ENCODE measurements at regions not wholly inside any gene's neighbourhood (a gene's known extent, or its start where the extent isn't known, plus 50 kb on each side); places are given as distances from the start of the nearest gene placed in this dataset.

DNA sequence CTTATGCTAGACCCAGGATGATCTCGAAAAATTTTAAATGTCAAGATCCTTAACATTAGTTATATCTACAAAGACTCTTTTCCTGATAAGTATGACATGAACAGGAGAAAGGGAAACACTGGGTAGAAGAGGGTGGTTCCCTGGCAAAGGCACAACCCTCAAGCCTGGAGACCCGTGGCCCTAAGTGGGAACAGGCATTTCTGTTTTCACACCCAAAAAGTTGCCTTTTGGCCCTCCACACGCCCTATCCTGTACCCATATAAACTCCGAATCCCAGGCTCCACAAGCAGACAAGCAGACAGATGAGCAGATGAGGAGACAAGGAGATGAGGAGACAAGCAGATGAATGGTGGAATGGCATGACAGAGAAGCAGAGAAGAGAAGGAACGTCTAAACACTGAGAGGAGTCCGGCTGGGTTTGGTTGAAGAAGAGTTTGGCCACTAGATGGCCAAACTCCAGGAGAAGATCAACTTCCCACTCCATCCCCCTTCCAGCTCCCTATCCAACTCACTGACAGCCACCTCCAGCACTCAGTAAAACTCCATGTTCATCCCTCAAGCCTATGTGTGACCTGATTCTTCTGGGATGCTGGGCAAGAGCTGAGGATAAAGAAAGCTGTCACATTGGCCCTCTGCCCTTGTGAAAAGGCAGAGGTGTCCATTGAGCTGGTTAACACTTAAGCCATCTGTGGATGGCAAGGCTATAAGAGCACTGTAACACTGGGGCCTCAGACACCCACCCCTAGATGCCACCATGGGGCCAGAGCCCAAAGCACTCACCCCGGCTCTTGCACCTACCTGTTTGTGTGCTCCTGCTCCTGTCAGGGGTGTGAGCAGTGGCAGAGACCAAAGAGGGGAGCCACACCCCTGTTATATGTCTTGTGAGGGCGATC lies 139.6 kb upstream of the FAM20A start:
- no peak overlapping the region for H3K9ac ChIP-seq (ENCODE audit: low read depth, low read length)
- H3K36me3 ChIP-seq (ENCODE audit: insufficient read depth, low read length), result no peaks in the 10 kb centered on the region
- H3K9me3 ChIP-seq (ENCODE audit: control insufficient read depth, insufficient read depth, low read length), result peaks cover 7% of the 10 kb centered on the region
- H3K4me1 ChIP-seq (ENCODE audit: insufficient read depth, low read length), result peaks cover 6% of the 10 kb centered on the region; the same call in 1 of the 2 replicates

DNA sequence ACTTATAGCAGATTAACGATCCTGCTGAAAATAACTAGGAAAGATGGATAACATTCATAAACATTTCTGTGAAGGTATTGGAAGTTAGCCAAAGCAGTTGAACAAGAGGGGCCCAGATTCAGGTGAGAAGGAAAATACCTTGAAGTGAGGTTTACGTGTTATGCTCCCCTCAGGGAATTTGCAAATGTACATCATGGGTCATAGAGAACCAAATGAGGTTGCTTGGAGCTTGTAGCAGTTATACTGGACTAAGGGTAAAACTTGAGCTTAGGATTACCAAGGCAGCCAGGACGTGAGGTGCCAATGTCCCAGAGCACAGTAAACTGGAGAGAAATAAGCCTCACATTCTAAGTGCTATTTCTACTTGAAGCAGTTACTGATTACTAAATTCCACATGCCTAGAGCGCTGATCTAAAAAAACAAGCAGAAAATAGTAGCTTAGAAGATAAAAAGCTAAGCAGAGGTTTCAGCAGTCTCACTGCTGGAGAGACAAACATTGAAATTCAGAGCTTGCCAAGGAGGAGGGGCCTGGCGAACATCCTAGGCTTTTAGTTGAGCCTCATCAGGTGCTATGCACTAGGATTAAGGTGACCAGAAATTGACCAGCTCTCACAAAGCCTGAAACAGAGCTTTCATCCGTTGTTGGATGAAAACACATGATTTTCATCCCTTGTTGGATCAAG lies 136.7 kb upstream of the FAM20A start:
- Histone ChIP-seq H3K9ac (ENCODE audit: low read depth, low read length) (no peak overlapping the region), H3K36me3 (ENCODE audit: insufficient read depth, low read length) (no peaks in the 10 kb centered on the region), H3K9me3 (ENCODE audit: control insufficient read depth, insufficient read depth, low read length) (peaks cover 11% of the 10 kb centered on the region), H3K4me1 (ENCODE audit: insufficient read depth, low read length) (peaks cover 14% of the 10 kb centered on the region)

DNA sequence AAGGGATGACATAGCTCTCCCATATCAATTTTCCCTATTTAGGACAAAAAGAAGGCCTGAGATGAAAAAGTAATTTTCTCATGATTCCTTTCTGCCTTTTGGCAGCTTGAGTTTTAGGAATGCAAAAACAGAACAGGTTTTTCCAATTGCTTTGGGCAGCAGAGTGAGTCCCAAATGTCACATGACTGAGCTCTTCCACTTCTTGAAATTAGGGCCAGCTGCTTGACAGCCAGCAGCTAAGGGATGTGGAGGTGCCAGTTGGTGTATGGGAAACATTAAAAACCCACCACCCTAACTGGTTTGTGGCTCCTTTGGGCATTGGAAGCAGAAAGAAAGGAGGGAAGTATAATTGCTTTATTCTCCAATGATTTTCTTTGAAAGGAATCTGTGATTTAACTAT lies 133.8 kb upstream of the FAM20A start:
- peaks cover 15% of the 10 kb centered on the region for H3K9me3 ChIP-seq (ENCODE audit: control insufficient read depth, insufficient read depth, low read length)
- H3K9ac ChIP-seq (ENCODE audit: low read depth, low read length), result no peak overlapping the region
- H3K36me3 ChIP-seq (ENCODE audit: insufficient read depth, low read length), result no peaks in the 10 kb centered on the region
- H3K4me1 ChIP-seq (ENCODE audit: insufficient read depth, low read length), result peaks cover 27% of the 10 kb centered on the region

DNA sequence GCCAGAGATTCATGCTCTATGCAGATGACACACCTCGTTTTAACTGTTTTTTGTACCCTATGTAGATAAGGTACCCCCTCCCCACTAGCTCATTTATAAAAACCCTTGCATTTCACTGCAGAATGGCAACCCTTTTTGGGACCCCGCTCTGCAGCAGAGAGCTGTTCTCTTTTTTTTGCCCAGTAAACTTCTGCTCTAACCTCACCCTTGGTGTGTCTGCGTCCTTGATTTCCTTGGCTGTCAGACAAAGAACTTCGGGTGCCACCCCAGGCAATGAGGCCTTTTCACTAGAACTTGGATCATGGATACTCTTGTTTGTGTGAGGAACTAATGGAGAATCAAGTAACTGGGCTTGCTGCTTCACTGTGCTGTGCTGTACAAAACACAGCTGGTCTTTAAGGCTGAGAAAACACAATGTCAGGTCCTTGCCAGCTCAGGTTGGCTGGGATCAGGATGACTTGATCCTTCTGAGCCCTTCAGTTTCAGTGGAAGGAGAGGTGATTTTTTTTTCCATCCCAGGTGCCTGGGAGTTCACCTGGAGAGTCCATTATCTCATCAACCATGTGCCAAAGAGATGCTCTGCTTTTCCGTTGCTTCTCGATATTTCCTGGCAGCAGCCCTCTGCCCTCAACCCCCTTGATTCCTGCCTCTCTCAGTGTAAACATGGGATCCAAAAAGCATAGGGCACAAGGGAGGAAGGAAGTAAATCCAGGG lies 133.2 kb upstream of the FAM20A start:
- Histone ChIP-seq H3K9ac (ENCODE audit: low read depth, low read length) (no peak overlapping the region), H3K9me3 (ENCODE audit: control insufficient read depth, insufficient read depth, low read length) (peaks cover 17% of the 10 kb centered on the region), H3K36me3 (ENCODE audit: insufficient read depth, low read length) (no peaks in the 10 kb centered on the region), H3K4me1 (ENCODE audit: insufficient read depth, low read length) (peaks cover 27% of the 10 kb centered on the region)

DNA sequence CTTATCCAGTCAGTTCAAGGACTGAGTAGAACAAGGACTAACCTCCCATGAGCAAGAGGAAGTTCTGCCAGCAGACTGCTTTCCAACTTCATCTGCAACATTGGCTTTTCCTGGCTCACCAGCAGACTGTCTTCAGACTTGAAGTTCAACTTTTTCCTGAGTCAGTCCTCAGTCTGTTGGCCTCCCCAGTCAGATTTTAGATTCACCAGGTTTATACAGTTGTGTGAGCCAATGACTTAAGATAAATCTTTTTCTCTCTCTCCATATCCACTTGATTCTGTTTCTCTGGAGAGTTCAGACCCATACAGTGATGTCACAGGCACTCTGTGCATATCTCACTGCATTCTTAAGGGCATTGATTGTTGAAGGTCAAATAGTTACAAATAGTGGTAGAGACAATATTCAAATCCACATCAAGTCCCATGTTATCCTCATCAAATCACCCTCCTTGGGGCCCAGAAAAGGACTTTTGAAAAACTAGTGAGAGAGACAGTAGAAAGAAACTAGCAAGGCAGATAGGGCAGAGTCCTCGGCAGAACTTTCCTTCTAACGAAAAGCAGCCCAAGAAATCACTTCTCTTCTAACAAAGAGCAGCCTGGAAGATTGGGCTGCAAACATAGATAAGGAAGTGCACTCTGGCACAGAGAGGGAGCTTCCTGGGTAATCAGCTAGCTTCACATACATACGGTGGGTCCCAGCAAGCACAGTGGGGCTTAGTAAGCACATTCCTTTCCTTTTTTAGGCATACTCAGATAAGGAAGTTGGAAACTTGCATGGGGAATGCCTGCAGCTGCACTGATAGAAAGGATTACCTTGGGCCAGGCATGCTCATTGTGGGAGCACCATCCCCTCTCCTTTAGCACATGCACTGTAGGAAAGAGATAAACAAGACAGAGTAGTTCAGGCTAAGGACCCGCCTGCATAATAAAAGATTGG lies 132.3 kb upstream of the FAM20A start:
- peaks cover 27% of the 10 kb centered on the region for H3K4me1 ChIP-seq (ENCODE audit: insufficient read depth, low read length)
- H3K9ac ChIP-seq (ENCODE audit: low read depth, low read length), result no peak overlapping the region
- H3K9me3 ChIP-seq (ENCODE audit: control insufficient read depth, insufficient read depth, low read length), result peaks cover 17% of the 10 kb centered on the region
- no peaks in the 10 kb centered on the region for H3K36me3 ChIP-seq (ENCODE audit: insufficient read depth, low read length)

DNA sequence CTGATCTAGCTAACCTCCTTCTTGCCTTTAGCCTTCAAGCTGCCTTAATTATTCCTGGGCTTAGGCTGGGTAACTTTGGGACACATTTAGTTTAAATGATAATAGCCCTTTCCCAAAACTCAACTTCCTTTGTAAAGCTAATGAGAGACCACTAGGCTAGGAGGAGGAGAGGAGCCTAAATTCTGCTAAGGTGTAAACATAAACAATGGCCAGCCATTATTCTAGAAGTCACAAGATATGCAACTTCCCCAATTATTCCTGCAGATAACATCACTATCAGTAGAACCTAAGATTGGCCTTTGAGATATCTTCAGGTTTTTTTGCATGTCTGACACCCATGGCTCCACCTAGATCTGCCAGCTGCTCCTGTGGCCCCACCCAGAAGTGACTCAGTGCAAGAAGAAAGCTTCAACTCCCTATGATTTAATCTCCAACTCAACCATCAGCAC lies 131.2 kb upstream of the FAM20A start:
- Histone ChIP-seq H3K4me1 (ENCODE audit: insufficient read depth, low read length) (peaks cover 21% of the 10 kb centered on the region), H3K9me3 (ENCODE audit: control insufficient read depth, insufficient read depth, low read length) (peaks cover 22% of the 10 kb centered on the region), H3K36me3 (ENCODE audit: insufficient read depth, low read length) (no peaks in the 10 kb centered on the region), H3K9ac (ENCODE audit: low read depth, low read length) (no peak overlapping the region)

DNA sequence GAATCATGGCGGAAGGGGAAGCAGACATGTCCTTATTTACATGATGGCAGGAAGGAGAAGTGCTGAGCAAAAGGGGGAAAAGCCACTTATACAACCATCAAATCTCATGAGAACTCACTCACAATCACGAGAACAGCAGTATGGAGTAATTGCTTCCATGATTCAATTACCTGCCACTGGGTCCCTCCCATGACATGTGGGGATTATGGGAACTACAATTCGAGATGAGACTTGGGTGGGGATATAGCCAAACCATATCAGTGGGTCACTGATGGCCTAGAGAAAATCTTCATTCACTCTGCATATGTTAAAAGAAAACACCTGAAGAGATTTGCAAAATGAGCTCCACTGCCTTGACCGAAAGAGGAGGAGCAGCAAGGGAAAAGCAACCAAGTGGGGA lies 130.3 kb upstream of the FAM20A start:
- peaks cover 22% of the 10 kb centered on the region for H3K9me3 ChIP-seq (ENCODE audit: control insufficient read depth, insufficient read depth, low read length)

DNA sequence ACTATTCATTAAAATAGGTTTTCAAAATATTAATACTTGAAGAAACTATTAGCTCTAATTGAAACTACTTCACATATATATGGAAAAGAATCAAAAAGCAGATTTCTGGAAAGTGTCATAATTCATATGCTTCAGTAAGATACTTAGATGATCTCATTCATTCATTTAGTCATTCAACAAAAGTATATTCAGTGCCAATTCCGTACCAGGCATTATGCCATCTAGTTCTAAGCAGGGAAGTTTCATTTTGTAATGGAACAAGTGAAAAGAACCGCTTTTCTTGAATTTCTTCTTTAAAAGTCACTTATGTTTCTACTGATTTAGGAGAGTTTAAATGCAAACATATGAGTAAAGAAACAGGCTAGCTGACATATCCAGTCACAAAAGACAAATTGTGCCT lies 118.3 kb upstream of the FAM20A start:
- no peaks in the 10 kb centered on the region for H3K9me3 ChIP-seq (ENCODE audit: control insufficient read depth, insufficient read depth, low read length)
- no peaks in the 10 kb centered on the region for H3K36me3 ChIP-seq (ENCODE audit: insufficient read depth, low read length)
- H3K9ac ChIP-seq (ENCODE audit: low read depth, low read length), result no peak overlapping the region
- H3K4me1 ChIP-seq (ENCODE audit: insufficient read depth, low read length), result no peaks in the 10 kb centered on the region

More for the DNA sequence above, 130.3 kb upstream of the FAM20A start:
- Histone ChIP-seq H3K36me3 (ENCODE audit: insufficient read depth, low read length) (no peaks in the 10 kb centered on the region), H3K9ac (ENCODE audit: low read depth, low read length) (no peak overlapping the region), H3K4me1 (ENCODE audit: insufficient read depth, low read length) (peaks cover 21% of the 10 kb centered on the region)

DNA sequence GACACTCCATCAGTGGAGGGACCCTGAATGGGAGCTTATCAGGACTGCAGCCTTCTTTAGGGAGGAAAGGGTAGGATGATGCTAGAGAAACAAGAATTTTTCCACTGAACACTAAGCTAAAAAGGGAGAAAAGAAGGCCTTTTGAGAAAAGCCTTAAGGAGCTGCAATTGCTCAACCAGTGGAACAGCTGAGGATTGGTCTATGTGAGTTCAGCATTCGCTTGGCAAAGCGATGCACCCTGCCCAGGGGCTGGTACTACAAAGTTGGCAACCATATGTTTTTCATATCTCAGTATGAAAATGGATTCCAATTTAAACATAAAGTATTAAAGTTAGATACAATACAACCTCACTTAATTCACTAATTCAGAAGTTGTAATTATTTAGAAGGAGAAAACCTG lies 117.8 kb upstream of the FAM20A start:
- Histone ChIP-seq H3K4me1 (ENCODE audit: insufficient read depth, low read length) (no peaks in the 10 kb centered on the region), H3K9me3 (ENCODE audit: control insufficient read depth, insufficient read depth, low read length) (no peaks in the 10 kb centered on the region), H3K36me3 (ENCODE audit: insufficient read depth, low read length) (no peaks in the 10 kb centered on the region), H3K9ac (ENCODE audit: low read depth, low read length) (no peak overlapping the region)

DNA sequence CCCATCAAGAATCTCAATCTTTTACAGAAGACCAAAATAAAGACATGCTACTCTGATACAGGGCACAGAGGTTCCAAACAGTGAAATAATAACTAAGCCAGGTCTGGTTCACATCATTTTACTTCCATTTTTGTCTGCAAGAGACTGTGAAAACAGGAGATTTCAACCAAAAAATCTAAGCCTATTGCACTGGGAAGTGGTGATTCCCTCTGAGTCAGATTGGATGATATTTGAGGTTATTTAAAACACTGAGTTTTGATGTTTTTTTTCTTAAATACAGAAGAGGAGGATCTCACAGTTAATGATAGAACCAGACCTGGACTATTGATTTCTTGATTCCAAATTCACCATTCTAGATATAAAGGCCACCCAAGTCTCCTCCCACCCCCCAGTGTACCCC lies 117.3 kb upstream of the FAM20A start:
- H3K9ac ChIP-seq (ENCODE audit: low read depth, low read length), result no peak overlapping the region
- H3K36me3 ChIP-seq (ENCODE audit: insufficient read depth, low read length), result no peaks in the 10 kb centered on the region
- no peaks in the 10 kb centered on the region for H3K9me3 ChIP-seq (ENCODE audit: control insufficient read depth, insufficient read depth, low read length)
- H3K4me1 ChIP-seq (ENCODE audit: insufficient read depth, low read length), result no peaks in the 10 kb centered on the region

DNA sequence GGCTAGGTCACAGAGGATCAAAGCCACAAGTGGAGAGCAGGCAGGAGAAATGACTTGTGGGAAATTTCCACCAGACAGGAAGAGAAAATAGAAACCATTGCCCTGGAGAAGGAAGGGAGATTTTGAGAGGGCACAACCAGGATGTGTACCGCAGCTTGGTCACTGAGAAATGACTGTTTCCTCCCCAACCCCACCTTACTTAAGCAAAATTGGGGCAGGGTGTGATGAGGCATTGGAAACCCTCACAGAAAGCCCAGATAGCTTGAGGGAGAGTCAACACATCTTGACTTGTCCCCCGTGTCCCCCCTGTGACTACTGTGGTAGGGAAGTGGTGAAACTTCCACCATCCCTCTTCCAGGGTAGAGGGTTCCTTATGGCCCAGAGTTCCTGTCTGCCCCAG lies 113.5 kb upstream of the FAM20A start:
- no peaks in the 10 kb centered on the region for H3K9me3 ChIP-seq (ENCODE audit: control insufficient read depth, insufficient read depth, low read length)
- no peaks in the 10 kb centered on the region for H3K36me3 ChIP-seq (ENCODE audit: insufficient read depth, low read length)
- no peak overlapping the region for H3K9ac ChIP-seq (ENCODE audit: low read depth, low read length)
- no peaks in the 10 kb centered on the region for H3K4me1 ChIP-seq (ENCODE audit: insufficient read depth, low read length)

DNA sequence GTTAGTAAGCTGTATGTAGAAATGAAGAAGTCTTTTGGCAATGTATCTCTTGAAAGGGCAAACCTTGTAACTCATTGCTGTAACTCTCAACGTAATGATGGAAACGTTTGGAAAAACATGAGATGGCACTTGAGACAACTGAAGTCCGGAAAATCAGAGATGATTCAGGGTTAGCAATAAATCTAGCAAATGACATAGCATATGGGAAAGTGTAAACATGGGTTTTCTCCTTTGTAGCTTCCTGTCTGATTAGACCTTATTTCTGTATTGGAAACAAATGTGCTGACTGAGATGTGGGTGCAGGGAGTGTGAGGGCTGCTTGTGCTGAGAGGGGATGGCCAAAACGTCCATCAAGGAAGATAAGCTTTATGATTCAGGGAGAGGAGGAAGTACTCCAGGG lies 110.7 kb upstream of the FAM20A start:
- Histone ChIP-seq H3K9ac (ENCODE audit: low read depth, low read length) (no peak overlapping the region), H3K36me3 (ENCODE audit: insufficient read depth, low read length) (no peaks in the 10 kb centered on the region), H3K4me1 (ENCODE audit: insufficient read depth, low read length) (no peaks in the 10 kb centered on the region), H3K9me3 (ENCODE audit: control insufficient read depth, insufficient read depth, low read length) (no peaks in the 10 kb centered on the region)

DNA sequence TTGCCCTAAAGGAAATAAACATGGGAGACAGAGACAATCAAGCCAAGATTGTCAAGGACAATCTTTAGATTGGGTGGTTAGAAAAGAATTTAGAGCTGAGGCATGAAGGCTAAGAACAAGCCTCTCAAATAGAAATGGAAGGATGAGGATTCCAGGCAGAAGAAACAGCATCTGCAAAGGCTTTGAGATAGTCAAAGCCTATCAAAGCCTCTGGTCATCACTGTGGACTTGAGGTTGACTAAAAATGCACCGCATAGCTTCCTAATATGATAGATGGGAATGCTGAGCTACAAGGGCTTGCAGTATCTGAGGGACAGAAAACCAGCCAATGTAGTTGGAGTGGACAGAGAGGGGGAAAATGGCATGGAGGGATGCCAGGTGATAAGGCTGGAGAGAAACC lies 109.8 kb upstream of the FAM20A start:
- H3K9me3 ChIP-seq (ENCODE audit: control insufficient read depth, insufficient read depth, low read length), result no peaks in the 10 kb centered on the region
- no peak overlapping the region for H3K9ac ChIP-seq (ENCODE audit: low read depth, low read length)
- no peaks in the 10 kb centered on the region for H3K36me3 ChIP-seq (ENCODE audit: insufficient read depth, low read length)
- no peaks in the 10 kb centered on the region for H3K4me1 ChIP-seq (ENCODE audit: insufficient read depth, low read length)
